ENCODE measurements at regions not wholly inside any gene's neighbourhood (a gene's known extent, or its start where the extent isn't known, plus 50 kb on each side); places are given as distances from the start of the nearest gene placed in this dataset.

GRCh38 chr3:80769683-80770082 lies 991.8 kb downstream of the GBE1 start:
- no peak for TF ChIP-seq CTCF (IDR thresholded peaks at IDR 0.05)
- Histone ChIP-seq H3K9ac (ENCODE audit: low read depth in 2 of 2, low read length in 2 of 2) (no peak overlapping the region), H3K27me3 (no peaks in the 10 kb centered on the region), H3K36me3 (no peaks in the 10 kb centered on the region), H3K4me3 (no peak overlapping the region), H3K4me1 (no peaks in the 10 kb centered on the region), H3K9me3 (no peaks in the 10 kb centered on the region), H3K27ac (no peak overlapping the region)
- DNase-seq, result no peak
- intact Hi-C loops (cut with DNase I), result no loop called here

GRCh38 chr3:80767604-80768003 lies 993.8 kb downstream of the GBE1 start:
- no peak for TF ChIP-seq CTCF (IDR thresholded peaks at IDR 0.05)
- DNase-seq, result no peak
- no peaks in the 10 kb centered on the region for H3K36me3 ChIP-seq
- H3K9me3 ChIP-seq, result no peaks in the 10 kb centered on the region
- H3K9ac ChIP-seq (ENCODE audit: low read depth in 2 of 2, low read length in 2 of 2), result no peak overlapping the region
- no peak overlapping the region for H3K27ac ChIP-seq
- intact Hi-C loops (cut with DNase I), result no loop called here
- H3K4me1 ChIP-seq, result no peaks in the 10 kb centered on the region
- H3K4me3 ChIP-seq, result no peak overlapping the region
- no peaks in the 10 kb centered on the region for H3K27me3 ChIP-seq

GRCh38 chr3:80754969-80755368 lies 987.2 kb upstream of the ROBO1 start:
- H3K4me3 ChIP-seq, result no peak overlapping the region
- no peaks in the 10 kb centered on the region for H3K36me3 ChIP-seq
- no peak for TF ChIP-seq CTCF (IDR thresholded peaks at IDR 0.05)
- H3K9me3 ChIP-seq, result no peaks in the 10 kb centered on the region
- H3K9ac ChIP-seq (ENCODE audit: low read depth in 2 of 2, low read length in 2 of 2), result no peak overlapping the region
- no peaks in the 10 kb centered on the region for H3K4me1 ChIP-seq
- intact Hi-C loops (cut with DNase I), result no loop called here
- no peaks in the 10 kb centered on the region for H3K27me3 ChIP-seq
- no peak for DNase-seq
- H3K27ac ChIP-seq, result no peak overlapping the region

- DNase-seq, result no peak
- no peaks in the 10 kb centered on the region for H3K27me3 ChIP-seq
- H3K27ac ChIP-seq, result no peak overlapping the region
- no peak overlapping the region for H3K4me3 ChIP-seq
- TF ChIP-seq CTCF (IDR thresholded peaks at IDR 0.05), result no peak
- H3K9ac ChIP-seq (ENCODE audit: low read depth in 2 of 2, low read length in 2 of 2), result no peak overlapping the region
- intact Hi-C loops (cut with DNase I), result no loop called here
- H3K9me3 ChIP-seq, result no peaks in the 10 kb centered on the region
- no peaks in the 10 kb centered on the region for H3K36me3 ChIP-seq
- no peaks in the 10 kb centered on the region for H3K4me1 ChIP-seq
These were observed 985.2 kb upstream of the ROBO1 start for GRCh38 chr3:80753021-80753420.

GRCh38 chr3:80750637-80751036 lies 982.8 kb upstream of the ROBO1 start:
- no peak for TF ChIP-seq CTCF (IDR thresholded peaks at IDR 0.05)
- intact Hi-C loops (cut with DNase I), result no loop called here
- DNase-seq, result no peak
- H3K36me3 ChIP-seq, result no peaks in the 10 kb centered on the region
- H3K9ac ChIP-seq (ENCODE audit: low read depth in 2 of 2, low read length in 2 of 2), result no peak overlapping the region
- no peaks in the 10 kb centered on the region for H3K4me1 ChIP-seq
- H3K9me3 ChIP-seq, result no peaks in the 10 kb centered on the region
- H3K4me3 ChIP-seq, result no peak overlapping the region
- H3K27ac ChIP-seq, result no peak overlapping the region
- no peaks in the 10 kb centered on the region for H3K27me3 ChIP-seq

GRCh38 chr3:80734920-80735319 lies 967.1 kb upstream of the ROBO1 start:
- no peak overlapping the region for H3K9ac ChIP-seq (ENCODE audit: low read depth in 2 of 2, low read length in 2 of 2)
- H3K27ac ChIP-seq, result peak overlapping the region; percentile 72
- H3K36me3 ChIP-seq, result no peaks in the 10 kb centered on the region
- intact Hi-C loops (cut with DNase I), result no loop called here
- DNase-seq, result no peak
- no peak overlapping the region for H3K4me3 ChIP-seq
- peaks cover 4% of the 10 kb centered on the region for H3K4me1 ChIP-seq
- H3K9me3 ChIP-seq, result no peaks in the 10 kb centered on the region
- no peak for TF ChIP-seq CTCF (IDR thresholded peaks at IDR 0.05)
- no peaks in the 10 kb centered on the region for H3K27me3 ChIP-seq

All from colonic mucosa (tissue), 4 donors.